Neural cell (in vitro differentiated cells): ENCODE measurements at regions not wholly inside any gene's neighbourhood (a gene's known extent, or its start where the extent isn't known, plus 50 kb on each side); places are given as distances from the start of the nearest gene placed in this dataset.
"Not testable (repeated sequence)": the region's sequence is repeated elsewhere in the genome, so short reads cannot be mapped to it uniquely, and the experiment has no call there.

Experiments
- EP300 ChIP-seq: fragments of 450-650 bp; conservative IDR thresholded peaks from 2 replicates; pipeline ENCODE4 v1.6.1; 2014; ENCODE audit warnings: antibody characterized with exemption, mild to moderate bottlenecking, moderate library complexity; ENCODE audit not compliant: poor library complexity, severe bottlenecking
- EZH2 ChIP-seq: fragments of 200-600, 300-800 bp; shearing (Covaris generic), sonication (generic); IDR thresholded peaks from 2 replicates; pipeline ENCODE4 v1.6.1; 2014; ENCODE audit warnings: antibody characterized with exemption, low read length, borderline replicate concordance, mild to moderate bottlenecking; ENCODE audit not compliant: insufficient read depth, poor library complexity, severe bottlenecking
- POLR2AphosphoS5 ChIP-seq: IDR thresholded peaks from 2 replicates; pipeline ENCODE4 v1.6.1; 2012
- RAD21 ChIP-seq: fragments of 450-650 bp; conservative IDR thresholded peaks from 2 replicates; pipeline ENCODE4 v1.6.1; 2014; ENCODE audit warnings: antibody characterized with exemption, mild to moderate bottlenecking, moderate library complexity
- TAF1 ChIP-seq: IDR thresholded peaks from 2 replicates; pipeline ENCODE4 v1.6.1; 2012; ENCODE audit warnings: low read depth
- TF ChIP-seq, protein P1 (sequence below): fragments of 450-650 bp; IDR thresholded peaks from 2 replicates; pipeline ENCODE4 v1.5.1; 2014; ENCODE audit warnings: antibody characterized with exemption, mild to moderate bottlenecking, moderate library complexity; ENCODE audit not compliant: poor library complexity, severe bottlenecking

DNA sequence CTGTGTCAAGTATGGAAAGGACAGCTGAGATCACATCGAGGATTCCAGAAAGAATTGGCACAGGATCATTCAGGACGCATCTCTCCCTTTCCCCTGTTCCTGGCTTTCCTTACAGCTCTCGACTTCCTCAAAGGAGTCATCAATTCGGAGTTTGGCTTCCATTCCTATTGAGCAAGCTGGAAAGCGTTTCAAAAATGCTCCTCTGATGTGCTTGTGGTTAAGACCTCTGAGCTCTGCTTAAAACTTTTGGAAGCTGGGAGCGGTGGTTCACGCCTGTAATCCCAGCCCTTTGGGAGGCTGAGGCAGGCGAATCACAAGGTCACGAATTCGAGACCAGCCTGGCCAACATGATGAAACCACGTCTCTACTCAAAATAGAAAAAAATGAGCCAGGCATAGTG is 136.9 kb upstream of the OSBPL11 start:
- TF ChIP-seq, protein P1, sequence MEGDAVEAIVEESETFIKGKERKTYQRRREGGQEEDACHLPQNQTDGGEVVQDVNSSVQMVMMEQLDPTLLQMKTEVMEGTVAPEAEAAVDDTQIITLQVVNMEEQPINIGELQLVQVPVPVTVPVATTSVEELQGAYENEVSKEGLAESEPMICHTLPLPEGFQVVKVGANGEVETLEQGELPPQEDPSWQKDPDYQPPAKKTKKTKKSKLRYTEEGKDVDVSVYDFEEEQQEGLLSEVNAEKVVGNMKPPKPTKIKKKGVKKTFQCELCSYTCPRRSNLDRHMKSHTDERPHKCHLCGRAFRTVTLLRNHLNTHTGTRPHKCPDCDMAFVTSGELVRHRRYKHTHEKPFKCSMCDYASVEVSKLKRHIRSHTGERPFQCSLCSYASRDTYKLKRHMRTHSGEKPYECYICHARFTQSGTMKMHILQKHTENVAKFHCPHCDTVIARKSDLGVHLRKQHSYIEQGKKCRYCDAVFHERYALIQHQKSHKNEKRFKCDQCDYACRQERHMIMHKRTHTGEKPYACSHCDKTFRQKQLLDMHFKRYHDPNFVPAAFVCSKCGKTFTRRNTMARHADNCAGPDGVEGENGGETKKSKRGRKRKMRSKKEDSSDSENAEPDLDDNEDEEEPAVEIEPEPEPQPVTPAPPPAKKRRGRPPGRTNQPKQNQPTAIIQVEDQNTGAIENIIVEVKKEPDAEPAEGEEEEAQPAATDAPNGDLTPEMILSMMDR = not testable (repeated sequence)
- not testable (repeated sequence) for TF ChIP-seq EZH2, RAD21, POLR2AphosphoS5, EP300, TAF1
